T-cell (primary cell): ENCODE measurements at regions not wholly inside any gene's neighbourhood (a gene's known extent, or its start where the extent isn't known, plus 50 kb on each side); places are given as distances from the start of the nearest gene placed in this dataset.
"Not testable (repeated sequence)": the region's sequence is repeated elsewhere in the genome, so short reads cannot be mapped to it uniquely, and the experiment has no call there.

ENCODE experiments used
- ATAC-seq, 4 experiments: fragments of 200-7000 bp in 3 of 4; fragments of 150-1000 bp in 1 of 4; cut with Tn5 transposase; replicated peaks in 1 of 4; 1 replicate in 3 of 4; 2 replicates in 1 of 4; pipeline ENCODE4 v1.10.0; 2021; ENCODE audit warnings: moderate library complexity in 3 of 4, mild to moderate bottlenecking in 2 of 4, moderate number of reproducible peaks in 1 of 4
- CTCF ChIA-PET, 2 donors: fragments of 300-600 bp; sonication (Branson Sonifier 250); formaldehyde crosslinking; loops; one replicate each; lab custom pipeline; 2022; ENCODE audit warnings: antibody characterized with exemption in 2 of 2; lab: Charles Lee
- POLR2A ChIA-PET, 2 donors: fragments of 300-600 bp; sonication (Branson Sonifier 250); formaldehyde crosslinking; loops; one replicate each; lab custom pipeline; 2022; ENCODE audit warnings: antibody characterized with exemption in 2 of 2; lab: Charles Lee
- DNase-seq, 35 experiments: peaks; one replicate each; pipeline versions ENCODE4 v3.0.0 to v3.0.0-alpha.2; 2013 to 2023
- H3K27ac ChIP-seq: one replicate; pipeline ENCODE4 v1.5.1; 2013; ENCODE audit warnings: low read length
- H3K27me3 ChIP-seq, 2 experiments: replicated peaks in 1 of 2; 1 replicate in 1 of 2; 2 replicates in 1 of 2; pipeline versions ENCODE4 v1.6.1 to v1.7.0; 2013; ENCODE audit warnings: low read length in 1 of 2, mixed read lengths in 1 of 2; ENCODE audit not compliant: control insufficient read depth in 2 of 2, insufficient read depth in 2 of 2; ENCODE audit errors: extremely low read depth in 1 of 2
- H3K36me3 ChIP-seq, 2 donors: 1 replicate in 1 of 2; 2 replicates in 1 of 2; pipeline versions ENCODE4 v1.6.1 to v1.7.0; 2013; ENCODE audit warnings: low read length in 1 of 2; ENCODE audit not compliant: control insufficient read depth in 2 of 2, insufficient read depth in 1 of 2; ENCODE audit errors: extremely low read depth in 1 of 2
- H3K4me1 ChIP-seq, 2 experiments: 1 replicate in 1 of 2; 2 replicates in 1 of 2; pipeline versions ENCODE4 v1.6.1 to v1.7.0; 2013; ENCODE audit warnings: low read length in 2 of 2, mixed read lengths in 1 of 2; ENCODE audit not compliant: insufficient read depth in 2 of 2, control insufficient read depth in 1 of 2; ENCODE audit errors: extremely low read depth in 1 of 2
- H3K4me3 ChIP-seq, 2 donors: 1 replicate in 1 of 2; 2 replicates in 1 of 2; pipeline versions ENCODE4 v1.5.1 to v1.7.0; 2013; ENCODE audit warnings: mild to moderate bottlenecking in 2 of 2, low read length in 1 of 2, moderate library complexity in 1 of 2; ENCODE audit not compliant: control insufficient read depth in 1 of 2; ENCODE audit errors: extremely low read depth in 1 of 2
- H3K9me3 ChIP-seq: 2 replicates; pipeline ENCODE4 v1.7.0; 2013
- H3K27ac Mint-ChIP-seq, 2 donors: one replicate each; pipeline ENCODE4 v1.8.0; 2020 to 2021; ENCODE audit warnings: mild to moderate bottlenecking in 2 of 2, mixed read lengths in 2 of 2
- H3K27me3 Mint-ChIP-seq, 2 donors: one replicate each; pipeline ENCODE4 v1.8.0; 2021 to 2022; ENCODE audit warnings: mixed read lengths in 2 of 2
- H3K36me3 Mint-ChIP-seq: one replicate; pipeline ENCODE4 v1.8.0; 2021; ENCODE audit warnings: mixed read lengths
- H3K4me1 Mint-ChIP-seq, 3 donors: one replicate each; pipeline ENCODE4 v1.8.0; 2020 to 2022; ENCODE audit warnings: mixed read lengths in 3 of 3, mild to moderate bottlenecking in 1 of 3
- H3K4me3 Mint-ChIP-seq, 3 donors: one replicate each; pipeline ENCODE4 v1.8.0; 2020 to 2022; ENCODE audit warnings: mild to moderate bottlenecking in 3 of 3, mixed read lengths in 3 of 3, moderate library complexity in 3 of 3
- H3K9me3 Mint-ChIP-seq, 3 donors: one replicate each; pipeline ENCODE4 v1.8.0; 2020 to 2022; ENCODE audit warnings: mixed read lengths in 3 of 3
- WGBS: methylation state at CpG from one replicate; pipeline ENCODE4 v1.1.5; 2013; ENCODE audit warnings: missing lambda C conversion rate; ENCODE audit not compliant: insufficient coverage; 5-methylcytosine and 5-hydroxymethylcytosine counted together

DNA sequence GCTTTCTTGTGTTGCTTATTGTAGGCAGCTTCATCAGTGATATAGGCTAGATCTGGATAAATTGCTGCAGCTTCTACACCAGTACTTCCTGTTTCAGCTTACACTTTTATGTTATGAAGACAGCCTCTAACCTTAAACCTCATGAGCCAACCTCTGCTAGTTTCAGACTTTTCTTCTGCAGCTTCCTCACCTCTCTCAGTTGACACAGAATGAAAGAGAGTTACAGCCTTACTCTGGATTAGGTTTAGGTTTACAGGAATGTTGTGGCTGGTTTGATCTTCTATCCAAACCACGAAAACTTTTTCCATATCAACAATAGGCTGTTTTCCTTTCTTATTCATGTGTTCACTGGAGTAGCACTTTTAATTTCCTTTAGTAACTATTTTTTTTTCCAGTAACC is 76.9 kb upstream of the RNPC3 start:
- no peaks in the 10 kb centered on the region for H3K36me3 ChIP-seq
- no peaks in the 10 kb centered on the region for H3K9me3 ChIP-seq
- ATAC-seq (no peak), DNase-seq (no peak)
- no peak overlapping the region for H3K4me3 ChIP-seq
- peaks cover 0 to 6% (median 6%) of the 10 kb centered on the region in 3 donors for H3K4me1 Mint-ChIP-seq
- H3K4me3 Mint-ChIP-seq = no peak overlapping the region
- H3K27me3 Mint-ChIP-seq = no peaks in the 10 kb centered on the region
- no peak overlapping the region for H3K27ac ChIP-seq
- WGBS = no CpG with 5 or more reads among the region's 1 CpG
- H3K27me3 ChIP-seq = no peaks in the 10 kb centered on the region
- no peaks in the 10 kb centered on the region for H3K4me1 ChIP-seq
- no peak overlapping the region for H3K27ac Mint-ChIP-seq
- H3K36me3 Mint-ChIP-seq = no peaks in the 10 kb centered on the region
- ChIA-PET CTCF (interaction anchor here (1.0 to 1.5 kb wide), 2 partner anchors 13 kb away, joined by 4 to 5 read pairs; no protein-coding TSS in a partner anchor), POLR2A (no interaction called here)
- no peaks in the 10 kb centered on the region for H3K9me3 Mint-ChIP-seq

GRCh38 chr1:103447471-103447870 is 78.0 kb upstream of the RNPC3 start:
- H3K27ac ChIP-seq = no peak overlapping the region
- H3K27me3 Mint-ChIP-seq = no peaks in the 10 kb centered on the region
- ATAC-seq = no peak
- H3K4me3 ChIP-seq = no peak overlapping the region
- peaks cover 0 to 6% (median 6%) of the 10 kb centered on the region in 3 donors for H3K4me1 Mint-ChIP-seq
- ChIA-PET CTCF (interaction anchor here in 1 of 2 donors (1.5 kb wide), 1 partner anchor 14 kb away, joined by 5 read pairs; no protein-coding TSS in a partner anchor), POLR2A (no interaction called here)
- H3K27ac Mint-ChIP-seq = no peak overlapping the region
- no peaks in the 10 kb centered on the region for H3K9me3 Mint-ChIP-seq
- H3K27me3 ChIP-seq = no peaks in the 10 kb centered on the region
- no peaks in the 10 kb centered on the region for H3K36me3 ChIP-seq
- WGBS = no CpG with 5 or more reads among the region's 1 CpG
- H3K4me1 ChIP-seq = no peaks in the 10 kb centered on the region
- H3K4me3 Mint-ChIP-seq = no peak overlapping the region
- no peaks in the 10 kb centered on the region for H3K36me3 Mint-ChIP-seq
- DNase-seq = no peak
- H3K9me3 ChIP-seq = no peaks in the 10 kb centered on the region

DNA sequence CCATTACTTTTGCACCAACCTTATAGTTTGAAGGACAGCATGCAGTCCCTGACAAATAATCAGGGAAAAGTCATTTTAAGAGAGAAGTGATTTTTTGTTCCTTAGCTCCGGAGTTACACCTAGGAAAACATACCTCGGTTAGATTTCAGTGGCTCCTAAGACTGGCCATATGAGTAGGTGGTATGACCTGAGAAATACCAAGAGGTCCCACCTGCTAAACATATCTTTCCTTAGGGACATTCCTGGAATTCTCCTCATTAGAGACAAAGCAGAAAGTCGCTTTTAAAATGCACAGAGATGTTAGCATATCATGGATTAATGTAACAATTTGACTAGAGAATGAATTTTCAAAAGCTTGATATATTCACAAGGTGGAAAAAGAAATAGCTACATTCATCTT is 84.2 kb upstream of the RNPC3 start:
- Mint-ChIP-seq H3K27ac (no peak overlapping the region), H3K9me3 (no peaks in the 10 kb centered on the region), H3K4me3 (no peak overlapping the region), H3K27me3 (no peaks in the 10 kb centered on the region), H3K4me1 (no peaks in the 10 kb centered on the region), H3K36me3 (no peaks in the 10 kb centered on the region)
- DNase-seq = no peak
- no peak overlapping the region for H3K27ac ChIP-seq
- WGBS = no CpG with 5 or more reads among the region's 3 CpGs
- no peaks in the 10 kb centered on the region for H3K27me3 ChIP-seq
- H3K4me1 ChIP-seq = no peaks in the 10 kb centered on the region
- CTCF ChIA-PET = no interaction called here
- ATAC-seq = no peak
- no peaks in the 10 kb centered on the region for H3K9me3 ChIP-seq
- H3K4me3 ChIP-seq = no peak overlapping the region
- no peaks in the 10 kb centered on the region for H3K36me3 ChIP-seq
- POLR2A ChIA-PET = no interaction called here

DNA sequence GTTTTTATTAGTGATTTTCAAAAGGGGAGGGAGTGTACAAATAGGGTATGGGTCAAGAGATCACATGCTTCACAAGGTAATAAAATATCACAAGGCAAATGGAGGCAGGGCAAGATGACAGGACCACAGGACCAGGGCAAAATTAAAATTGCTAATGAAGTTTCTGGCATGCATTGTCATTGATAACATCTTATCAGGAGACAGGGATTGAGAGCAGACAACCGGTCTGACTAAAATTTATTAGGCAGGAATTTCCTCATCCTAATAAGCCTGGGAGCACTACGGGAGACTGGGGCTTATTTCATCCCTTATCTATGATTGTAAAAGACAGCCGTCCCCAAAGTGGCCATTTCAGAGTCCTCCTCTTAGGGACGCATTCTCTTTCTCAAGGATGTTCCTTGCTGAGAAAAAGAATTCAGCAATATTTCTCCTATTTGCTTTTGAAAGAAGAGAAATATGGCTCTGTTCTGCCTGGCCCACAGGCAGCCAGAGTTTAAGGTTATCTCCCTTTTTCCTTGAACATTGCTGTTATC is 88.9 kb upstream of the RNPC3 start:
- H3K9me3 ChIP-seq, H3K4me3 Mint-ChIP-seq, H3K4me3 ChIP-seq, H3K36me3 Mint-ChIP-seq, POLR2A ChIA-PET, DNase-seq, H3K4me1 ChIP-seq, H3K9me3 Mint-ChIP-seq, H3K36me3 ChIP-seq, H3K4me1 Mint-ChIP-seq, H3K27me3 ChIP-seq, CTCF ChIA-PET, H3K27ac Mint-ChIP-seq, H3K27ac ChIP-seq, H3K27me3 Mint-ChIP-seq, ATAC-seq: not testable (repeated sequence)
- 83% methylated on average over 1 of the region's 4 CpGs for WGBS

GRCh38 chr1:103435443-103435842 is 90.1 kb upstream of the RNPC3 start:
- Histone ChIP-seq H3K9me3 (no peaks in the 10 kb centered on the region), H3K4me1 (no peaks in the 10 kb centered on the region), H3K27ac (no peak overlapping the region), H3K4me3 (no peak overlapping the region), H3K27me3 (no peaks in the 10 kb centered on the region), H3K36me3 (no peaks in the 10 kb centered on the region)
- Mint-ChIP-seq H3K4me3 (no peak overlapping the region), H3K4me1 (no peaks in the 10 kb centered on the region), H3K36me3 (no peaks in the 10 kb centered on the region), H3K27ac (no peak overlapping the region), H3K9me3 (no peaks in the 10 kb centered on the region), H3K27me3 (no peaks in the 10 kb centered on the region)
- no peak for DNase-seq
- CTCF ChIA-PET = interaction anchor here in 1 of 2 donors (0.6 kb wide), 1 partner anchor 58 kb away, joined by 3 read pairs; no protein-coding TSS in a partner anchor
- no peak for ATAC-seq
- WGBS = no CpG with 5 or more reads among the region's 1 CpG
- POLR2A ChIA-PET = no interaction called here

DNA sequence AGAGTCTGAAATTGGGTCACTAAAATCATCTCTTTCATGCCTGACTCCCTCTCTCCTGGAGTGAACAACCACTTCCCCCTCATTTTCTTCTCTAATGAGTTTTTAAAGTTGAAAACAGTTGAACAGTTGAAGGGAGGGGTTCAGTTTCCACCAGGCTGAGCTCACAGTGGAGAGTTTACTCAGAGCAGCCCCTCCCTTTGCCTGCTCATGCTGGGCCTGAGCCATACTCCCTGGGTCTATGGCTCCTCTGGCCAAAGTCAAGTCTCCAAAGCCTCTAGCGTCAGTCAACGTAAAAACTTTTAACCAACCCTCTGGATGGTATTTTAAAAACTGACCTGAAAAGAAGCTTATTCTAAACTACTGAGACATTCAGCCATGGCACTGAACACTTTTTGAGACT is 100.8 kb upstream of the RNPC3 start:
- H3K27ac Mint-ChIP-seq = no peak overlapping the region
- H3K9me3 Mint-ChIP-seq = peaks cover 0 to 7% (median 0%) of the 10 kb centered on the region in 3 donors
- ChIA-PET CTCF (no interaction called here), POLR2A (no interaction called here)
- ATAC-seq (no peak), DNase-seq (no peak)
- no peak overlapping the region for H3K4me3 Mint-ChIP-seq
- Histone ChIP-seq H3K9me3 (no peaks in the 10 kb centered on the region), H3K27ac (no peak overlapping the region), H3K4me1 (no peaks in the 10 kb centered on the region), H3K36me3 (no peaks in the 10 kb centered on the region), H3K4me3 (no peak overlapping the region), H3K27me3 (no peaks in the 10 kb centered on the region)
- H3K27me3 Mint-ChIP-seq = no peaks in the 10 kb centered on the region
- 84% methylated on average over 2 of the region's 2 CpGs for WGBS
- no peaks in the 10 kb centered on the region for H3K4me1 Mint-ChIP-seq
- H3K36me3 Mint-ChIP-seq = no peaks in the 10 kb centered on the region
